COLO668 (cell line): ENCODE measurements at regions not wholly inside any gene's neighbourhood (a gene's known extent, or its start where the extent isn't known, plus 50 kb on each side); places are given as distances from the start of the nearest gene placed in this dataset.
"Not testable (repeated sequence)": the region's sequence is repeated elsewhere in the genome, so short reads cannot be mapped to it uniquely, and the experiment has no call there.

Experiments used
- DNase-seq: peaks from one replicate; lab custom pipeline; 2025; ENCODE audit not compliant: unreplicated experiment; lab: John Stamatoyannopoulos, UW

- no peak for DNase-seq
Measured at GRCh38 chr5:2537378-2538145, 213.9 kb downstream of the IRX2 start.

GRCh38 chr5:2536632-2537377 is 214.7 kb downstream of the IRX2 start:
- no peak for DNase-seq

- DNase-seq, result no peak
Measured at GRCh38 chr5:2534970-2535369, 216.5 kb downstream of the IRX2 start.

GRCh38 chr5:2534251-2534650 is 217.2 kb downstream of the IRX2 start:
- DNase-seq, result no peak

GRCh38 chr5:2533848-2534247 is 217.6 kb downstream of the IRX2 start:
- not testable (repeated sequence) for DNase-seq

- no peak for DNase-seq
Measured at GRCh38 chr5:2532809-2533208, 218.7 kb downstream of the IRX2 start.

GRCh38 chr5:2531318-2531717 is 220.2 kb downstream of the IRX2 start:
- no peak for DNase-seq

- DNase-seq, result no peak
Measured at GRCh38 chr5:2530609-2531008, 220.9 kb downstream of the IRX2 start.

GRCh38 chr5:2529371-2530092 is 221.9 kb downstream of the IRX2 start:
- no peak for DNase-seq

- DNase-seq, result no peak
Measured at GRCh38 chr5:2525351-2525750, 226.1 kb downstream of the IRX2 start.

- no peak for DNase-seq
Measured at GRCh38 chr5:2524620-2525019, 226.9 kb downstream of the IRX2 start.

- no peak for DNase-seq
Measured at GRCh38 chr5:2523180-2523579, 228.3 kb downstream of the IRX2 start.

- no peak for DNase-seq
Measured at GRCh38 chr5:2522372-2522771, 229.1 kb downstream of the IRX2 start.

GRCh38 chr5:2519153-2519552 is 232.3 kb downstream of the IRX2 start:
- DNase-seq, result no peak

- DNase-seq, result no peak
Measured at GRCh38 chr5:2517451-2517850, 234.0 kb downstream of the IRX2 start.

GRCh38 chr5:2515180-2515764 is 236.2 kb downstream of the IRX2 start:
- DNase-seq, result no peak

GRCh38 chr5:2514484-2514883 is 237.0 kb downstream of the IRX2 start:
- DNase-seq, result no peak

- DNase-seq, result no peak
Measured at GRCh38 chr5:2511706-2512105, 239.8 kb downstream of the IRX2 start.

GRCh38 chr5:2511126-2511525 is 240.4 kb downstream of the IRX2 start:
- no peak for DNase-seq

- no peak for DNase-seq
Measured at GRCh38 chr5:2509527-2509926, 241.9 kb downstream of the IRX2 start.

GRCh38 chr5:2508514-2508913 is 243.0 kb downstream of the IRX2 start:
- no peak for DNase-seq
